BLaER1 (cell line): ENCODE measurements at regions not wholly inside any gene's neighbourhood (a gene's known extent, or its start where the extent isn't known, plus 50 kb on each side); places are given as distances from the start of the nearest gene placed in this dataset.
A peak's percentile ranks its signal among the peaks of the same experiment; 100 is the strongest.

Experiments
- H3K27ac ChIP-seq: shearing (Covaris generic); formaldehyde crosslinking; 2 replicates; pipeline ENCODE4 v1.8.1; 2022
- H3K27me3 ChIP-seq: shearing (Covaris generic); formaldehyde crosslinking; 2 replicates; pipeline ENCODE4 v1.8.1; 2022
- H3K36me3 ChIP-seq: shearing (Covaris generic); formaldehyde crosslinking; 2 replicates; pipeline ENCODE4 v1.8.1; 2022
- H3K4me1 ChIP-seq: shearing (Covaris generic); formaldehyde crosslinking; 2 replicates; pipeline ENCODE4 v1.8.1; 2022
- H3K4me2 ChIP-seq: shearing (Covaris generic); formaldehyde crosslinking; 2 replicates; pipeline ENCODE4 v1.8.1; 2022
- H3K4me3 ChIP-seq: shearing (Covaris generic); formaldehyde crosslinking; 2 replicates; pipeline ENCODE4 v1.8.1; 2022
- H3K9ac ChIP-seq: shearing (Covaris generic); formaldehyde crosslinking; 2 replicates; pipeline ENCODE4 v1.8.1; 2022
- H3K9me3 ChIP-seq: shearing (Covaris generic); formaldehyde crosslinking; 2 replicates; pipeline ENCODE4 v1.8.1; 2022
- H4K20me1 ChIP-seq: shearing (Covaris generic); formaldehyde crosslinking; 2 replicates; pipeline ENCODE4 v1.8.1; 2022
- Cebpa-rat ChIP-seq: shearing (Covaris generic); IDR thresholded peaks from 2 replicates; pipeline ENCODE4 v1.8.1; 2022

DNA sequence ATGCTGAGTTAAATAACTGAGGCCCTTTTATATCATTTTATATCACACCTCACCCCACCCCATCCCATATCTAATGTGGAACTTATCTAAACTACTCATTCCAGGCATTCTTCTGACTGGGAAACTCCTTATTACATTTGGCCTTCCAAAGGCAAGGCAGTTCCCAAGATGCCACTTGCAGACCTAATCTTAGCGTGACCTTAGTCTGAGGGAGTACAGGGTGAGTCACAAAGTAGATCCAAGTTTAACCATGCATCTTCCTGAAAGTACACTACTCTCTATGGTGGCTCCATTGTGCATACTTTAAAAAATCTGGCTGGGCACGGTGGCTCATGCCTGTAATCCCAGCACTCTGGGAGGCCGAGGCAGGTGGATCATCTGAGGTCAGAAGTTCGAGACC lies 353.6 kb upstream of the C1orf87 start:
- Histone ChIP-seq H3K27ac (no peak overlapping the region), H4K20me1 (no peaks in the 10 kb centered on the region)
- no peak for TF ChIP-seq Cebpa-rat

DNA sequence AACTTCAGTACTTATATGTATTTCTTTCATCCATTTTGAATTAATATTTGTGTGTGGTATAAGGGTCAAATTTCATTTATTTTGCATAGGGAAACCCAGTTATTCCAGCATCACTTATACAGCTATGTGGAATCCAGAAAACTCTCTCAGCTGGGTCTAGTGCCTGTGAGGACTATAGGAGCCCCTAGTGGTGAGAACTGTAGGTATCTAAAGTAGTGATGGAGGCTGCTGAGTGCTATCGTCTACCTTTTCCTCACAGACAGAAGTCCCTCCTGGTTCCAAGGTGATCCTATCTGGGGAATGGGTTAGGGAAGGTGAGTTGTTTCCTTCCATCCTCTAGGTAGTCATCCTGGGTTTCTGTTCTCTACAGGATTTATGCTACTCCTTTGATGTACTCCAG lies 352.0 kb upstream of the C1orf87 start:
- Histone ChIP-seq H4K20me1 (no peaks in the 10 kb centered on the region), H3K4me3 (no peak overlapping the region), H3K9me3 (no peaks in the 10 kb centered on the region), H3K36me3 (no peaks in the 10 kb centered on the region), H3K9ac (no peak overlapping the region), H3K27me3 (no peaks in the 10 kb centered on the region), H3K4me2 (no peak overlapping the region), H3K4me1 (no peaks in the 10 kb centered on the region), H3K27ac (no peak overlapping the region)
- no peak for TF ChIP-seq Cebpa-rat

More for the DNA sequence above, 353.6 kb upstream of the C1orf87 start:
- Histone ChIP-seq H3K9ac (no peak overlapping the region), H3K4me3 (no peak overlapping the region), H3K9me3 (no peaks in the 10 kb centered on the region), H3K4me1 (no peaks in the 10 kb centered on the region), H3K36me3 (no peaks in the 10 kb centered on the region), H3K4me2 (no peak overlapping the region), H3K27me3 (no peaks in the 10 kb centered on the region)

DNA sequence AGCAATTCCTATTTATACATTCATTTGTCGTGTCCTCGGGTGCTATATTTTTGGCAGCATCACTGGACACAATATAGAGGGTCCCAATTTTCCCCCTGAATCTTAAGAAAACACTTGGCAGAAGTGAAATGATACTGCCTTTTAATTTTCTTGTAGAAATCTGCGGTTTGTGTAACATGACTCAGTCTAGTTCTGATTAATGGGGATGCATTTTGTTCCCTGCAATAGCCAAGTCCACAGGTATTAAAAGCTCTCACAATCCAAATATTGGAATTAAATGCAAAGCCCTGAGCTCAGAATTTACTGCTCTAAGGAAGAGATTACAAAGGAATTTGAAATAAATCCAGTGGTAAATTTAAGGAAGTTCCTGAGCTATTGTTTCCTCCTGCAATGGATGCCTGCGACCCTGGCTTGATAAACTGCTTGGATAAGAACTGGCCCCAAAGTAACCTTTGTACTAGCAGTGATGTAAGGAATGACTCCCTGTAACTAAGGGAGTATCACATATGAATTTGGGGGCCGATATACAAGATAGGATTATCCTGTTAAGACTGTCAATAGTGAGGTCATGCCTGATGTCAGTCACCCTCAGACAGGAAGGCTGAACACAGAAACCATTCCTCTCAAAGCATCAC lies 349.7 kb upstream of the C1orf87 start:
- H3K9ac ChIP-seq: no peak overlapping the region
- H3K4me3 ChIP-seq: no peak overlapping the region

GRCh38 chr1:60421965-60422364 lies 348.4 kb upstream of the C1orf87 start:
- Histone ChIP-seq H3K9me3 (no peaks in the 10 kb centered on the region), H3K4me3 (no peak overlapping the region), H3K4me2 (no peak overlapping the region), H4K20me1 (no peaks in the 10 kb centered on the region), H3K4me1 (no peaks in the 10 kb centered on the region), H3K27me3 (no peaks in the 10 kb centered on the region), H3K27ac (no peak overlapping the region), H3K9ac (no peak overlapping the region), H3K36me3 (no peaks in the 10 kb centered on the region)
- no peak for TF ChIP-seq Cebpa-rat

More for the DNA sequence above, 349.7 kb upstream of the C1orf87 start:
- Histone ChIP-seq H4K20me1 (no peaks in the 10 kb centered on the region), H3K9me3 (no peaks in the 10 kb centered on the region), H3K36me3 (no peaks in the 10 kb centered on the region), H3K4me2 (no peak overlapping the region), H3K27me3 (no peaks in the 10 kb centered on the region), H3K4me1 (no peaks in the 10 kb centered on the region), H3K27ac (no peak overlapping the region)
- TF ChIP-seq Cebpa-rat: no peak

GRCh38 chr1:60419023-60419422 lies 345.5 kb upstream of the C1orf87 start:
- Histone ChIP-seq H4K20me1 (no peaks in the 10 kb centered on the region), H3K4me3 (no peak overlapping the region), H3K27me3 (no peaks in the 10 kb centered on the region), H3K9me3 (no peaks in the 10 kb centered on the region), H3K4me2 (no peak overlapping the region), H3K4me1 (no peaks in the 10 kb centered on the region), H3K27ac (no peak overlapping the region), H3K36me3 (no peaks in the 10 kb centered on the region), H3K9ac (no peak overlapping the region)
- no peak for TF ChIP-seq Cebpa-rat

DNA sequence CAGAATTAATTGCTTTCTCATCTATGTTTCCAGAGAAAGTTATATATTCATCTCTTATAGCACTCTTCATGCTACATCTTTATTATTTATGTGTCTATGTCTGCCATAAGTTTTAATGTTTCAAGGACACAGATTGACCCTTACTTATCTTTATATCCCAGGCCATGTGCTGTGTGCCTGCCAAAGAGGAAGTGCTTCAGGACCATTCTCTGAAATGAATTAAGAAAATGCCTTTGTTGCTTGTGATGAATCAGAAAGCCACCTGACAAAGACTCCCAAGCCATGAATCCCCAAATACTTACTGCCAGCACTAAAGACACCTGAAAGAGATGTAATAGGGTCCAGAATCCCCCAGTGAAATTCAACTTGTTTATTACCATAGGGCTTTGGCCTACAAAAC lies 342.1 kb upstream of the C1orf87 start:
- Histone ChIP-seq H3K4me3 (no peak overlapping the region), H3K4me1 (no peaks in the 10 kb centered on the region), H3K9me3 (no peaks in the 10 kb centered on the region), H3K36me3 (no peaks in the 10 kb centered on the region), H3K4me2 (no peak overlapping the region), H4K20me1 (no peaks in the 10 kb centered on the region), H3K27me3 (no peaks in the 10 kb centered on the region), H3K27ac (no peak overlapping the region), H3K9ac (no peak overlapping the region)
- TF ChIP-seq Cebpa-rat: no peak

GRCh38 chr1:60413091-60413490 lies 339.5 kb upstream of the C1orf87 start:
- Histone ChIP-seq H3K27me3 (no peaks in the 10 kb centered on the region), H3K36me3 (no peaks in the 10 kb centered on the region), H3K4me3 (no peak overlapping the region), H3K4me2 (no peak overlapping the region), H3K27ac (no peak overlapping the region), H3K9ac (no peak overlapping the region), H3K4me1 (no peaks in the 10 kb centered on the region), H4K20me1 (no peaks in the 10 kb centered on the region), H3K9me3 (no peaks in the 10 kb centered on the region)
- TF ChIP-seq Cebpa-rat: no peak

DNA sequence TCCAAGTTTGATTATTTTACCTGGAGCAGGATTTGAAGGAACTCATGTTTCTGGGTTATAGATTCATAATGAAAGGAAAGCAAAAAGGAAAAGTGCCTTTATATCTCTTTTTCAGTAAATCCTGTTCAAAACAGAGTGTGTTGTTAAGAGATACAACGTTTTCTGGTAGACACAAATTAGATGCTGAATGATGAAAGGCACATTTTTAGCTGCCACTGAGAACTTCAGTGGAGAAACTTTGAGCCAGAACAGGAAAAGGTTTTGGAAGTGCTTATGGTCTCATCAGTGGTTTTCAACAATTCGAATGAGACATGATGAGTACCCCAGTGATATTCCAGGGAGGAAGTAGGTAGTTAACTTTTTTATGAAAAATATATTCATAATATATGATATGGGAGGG lies 338.0 kb upstream of the C1orf87 start:
- no peaks in the 10 kb centered on the region for H4K20me1 ChIP-seq
- no peak overlapping the region for H3K9ac ChIP-seq
- H3K9me3 ChIP-seq: no peaks in the 10 kb centered on the region
- H3K4me1 ChIP-seq: no peaks in the 10 kb centered on the region
- H3K4me2 ChIP-seq: no peak overlapping the region
- no peak overlapping the region for H3K27ac ChIP-seq
- no peak overlapping the region for H3K4me3 ChIP-seq
- H3K36me3 ChIP-seq: no peaks in the 10 kb centered on the region
- TF ChIP-seq Cebpa-rat: no peak
- no peaks in the 10 kb centered on the region for H3K27me3 ChIP-seq

GRCh38 chr1:60402816-60403215 lies 329.2 kb upstream of the C1orf87 start:
- no peak for TF ChIP-seq Cebpa-rat
- H3K4me1 ChIP-seq: peaks cover 7% of the 10 kb centered on the region
- H3K9me3 ChIP-seq: no peaks in the 10 kb centered on the region
- H3K27ac ChIP-seq: no peak overlapping the region
- H3K36me3 ChIP-seq: no peaks in the 10 kb centered on the region
- no peaks in the 10 kb centered on the region for H4K20me1 ChIP-seq
- H3K4me2 ChIP-seq: peak overlapping the region; percentile 6; the same call in 1 of the 2 replicates
- H3K27me3 ChIP-seq: no peaks in the 10 kb centered on the region
- no peak overlapping the region for H3K4me3 ChIP-seq
- no peak overlapping the region for H3K9ac ChIP-seq

- H3K9ac ChIP-seq: no peak overlapping the region
- H3K4me2 ChIP-seq: no peak overlapping the region
- peaks cover 7% of the 10 kb centered on the region for H3K4me1 ChIP-seq
- H3K27ac ChIP-seq: no peak overlapping the region
- H3K4me3 ChIP-seq: no peak overlapping the region
- H3K9me3 ChIP-seq: no peaks in the 10 kb centered on the region
- no peaks in the 10 kb centered on the region for H4K20me1 ChIP-seq
- no peaks in the 10 kb centered on the region for H3K27me3 ChIP-seq
- H3K36me3 ChIP-seq: no peaks in the 10 kb centered on the region
- no peak for TF ChIP-seq Cebpa-rat
Observed at GRCh38 chr1:60402216-60402615, 328.6 kb upstream of the C1orf87 start.

DNA sequence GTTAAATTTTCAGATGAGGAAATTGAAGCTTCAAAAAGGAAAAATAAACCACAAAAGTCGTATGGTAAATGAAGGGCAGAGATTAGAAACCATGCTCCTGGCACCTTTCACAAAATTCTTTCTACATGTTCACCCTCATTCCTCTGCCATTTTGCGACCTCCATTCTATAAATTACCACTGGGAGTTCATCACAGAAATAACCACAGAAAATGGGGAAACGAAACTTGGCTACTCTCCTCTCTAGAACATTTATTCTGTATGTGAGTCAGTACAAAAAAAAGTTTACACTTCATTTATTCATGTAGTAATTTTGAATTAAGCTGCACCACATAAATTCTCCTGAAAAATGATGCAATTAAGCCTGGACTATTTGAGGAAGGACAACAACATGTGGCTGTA lies 320.9 kb upstream of the C1orf87 start:
- Histone ChIP-seq H3K27ac (no peak overlapping the region), H3K4me1 (peaks cover 28% of the 10 kb centered on the region), H3K4me3 (no peak overlapping the region), H3K36me3 (no peaks in the 10 kb centered on the region), H3K4me2 (peak overlapping the region; percentile 42), H4K20me1 (no peaks in the 10 kb centered on the region), H3K27me3 (no peaks in the 10 kb centered on the region), H3K9me3 (no peaks in the 10 kb centered on the region), H3K9ac (no peak overlapping the region)
- no peak for TF ChIP-seq Cebpa-rat
